Pulmonary artery endothelial cell (primary cell): ENCODE measurements at regions not wholly inside any gene's neighbourhood (a gene's known extent, or its start where the extent isn't known, plus 50 kb on each side); places are given as distances from the start of the nearest gene placed in this dataset.
"Not testable (repeated sequence)": the region's sequence is repeated elsewhere in the genome, so short reads cannot be mapped to it uniquely, and the experiment has no call there.

Experiments
- DNase-seq: peaks from one replicate; pipeline ENCODE4 v3.0.0-alpha.2; 2011; ENCODE audit warnings: low read depth, low spot score

GRCh38 chr3:17840651-17841050 is 98.2 kb upstream of the TBC1D5 start:
- no peak for DNase-seq

DNA sequence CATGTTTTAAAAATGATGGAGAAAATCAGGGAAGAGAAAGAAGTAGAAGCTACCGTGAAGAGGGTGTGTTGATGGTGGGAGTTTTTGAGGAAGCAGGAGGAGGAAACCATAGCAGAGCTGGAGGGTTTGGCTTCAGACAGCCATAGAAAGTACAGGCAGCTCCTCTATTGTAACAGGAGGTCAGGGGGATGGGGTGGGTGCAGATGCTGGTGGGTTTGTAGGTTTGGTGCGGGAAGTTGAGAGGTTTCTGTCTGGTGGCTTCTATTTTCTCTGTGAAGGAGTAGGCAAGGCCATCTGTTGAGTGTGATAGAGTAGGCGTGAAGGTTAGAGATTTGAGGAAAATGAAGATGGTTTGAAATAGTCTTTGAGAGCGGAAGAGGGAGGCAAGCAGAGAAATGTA is 97.7 kb upstream of the TBC1D5 start:
- no peak for DNase-seq

DNA sequence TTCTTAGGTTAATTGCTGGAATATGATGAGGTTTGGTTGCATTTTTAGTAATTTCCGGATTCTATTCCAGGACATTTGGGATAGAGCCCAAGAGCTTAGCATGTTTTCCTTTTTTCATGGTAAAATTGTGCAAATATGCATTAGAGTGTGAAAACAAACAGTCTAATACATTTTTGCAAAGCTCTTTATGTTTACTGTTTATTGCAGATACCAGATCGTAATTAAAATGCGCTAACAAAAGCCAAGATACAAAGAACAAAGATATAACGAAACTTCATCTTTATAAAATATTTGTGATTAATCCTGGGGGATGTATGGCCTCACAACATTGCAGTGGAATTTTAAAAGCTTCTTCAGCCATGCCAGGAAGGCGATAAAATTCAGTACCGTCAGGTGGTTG is 94.5 kb upstream of the TBC1D5 start:
- no peak for DNase-seq

DNA sequence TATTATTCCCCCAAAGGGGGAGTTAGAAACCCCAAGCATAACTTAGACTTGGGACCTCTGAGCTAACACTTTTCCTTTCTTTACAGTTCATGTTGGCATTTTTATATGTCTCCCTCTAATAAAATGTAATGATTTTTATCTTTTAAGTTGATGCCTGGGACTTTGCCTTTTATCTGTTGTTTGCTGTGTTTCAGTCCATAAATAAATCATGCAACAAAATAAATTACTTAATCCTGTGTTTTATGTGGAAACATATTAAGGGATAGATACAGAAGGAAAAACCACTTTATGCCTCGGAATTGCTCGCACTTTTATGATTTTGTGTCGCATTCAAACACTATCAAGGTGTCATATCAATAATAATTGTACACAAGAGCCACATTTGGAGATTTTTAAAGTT is 93.7 kb upstream of the TBC1D5 start:
- no peak for DNase-seq

GRCh38 chr3:17833786-17834559 is 91.5 kb upstream of the TBC1D5 start:
- no peak for DNase-seq

- DNase-seq = no peak
These were observed 89.6 kb upstream of the TBC1D5 start for GRCh38 chr3:17832016-17832415.

DNA sequence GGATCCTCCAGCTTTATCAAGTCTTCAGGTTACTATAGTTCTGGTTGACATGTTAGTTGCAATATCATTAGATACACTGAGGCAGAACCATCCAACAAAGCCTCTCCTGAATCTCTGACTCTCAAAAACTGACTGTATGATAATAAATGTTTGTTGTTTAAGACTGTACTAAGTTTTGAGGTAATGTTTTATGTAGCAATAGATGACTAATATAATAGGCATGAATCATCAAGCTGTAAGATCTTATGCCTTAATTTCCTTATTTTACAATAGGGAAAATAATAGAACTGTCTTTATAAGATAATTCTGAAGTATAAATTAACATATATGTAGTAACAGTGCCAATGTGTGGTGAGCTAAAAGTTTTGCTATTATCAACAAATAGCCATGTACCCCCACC is 88.9 kb upstream of the TBC1D5 start:
- no peak for DNase-seq

DNA sequence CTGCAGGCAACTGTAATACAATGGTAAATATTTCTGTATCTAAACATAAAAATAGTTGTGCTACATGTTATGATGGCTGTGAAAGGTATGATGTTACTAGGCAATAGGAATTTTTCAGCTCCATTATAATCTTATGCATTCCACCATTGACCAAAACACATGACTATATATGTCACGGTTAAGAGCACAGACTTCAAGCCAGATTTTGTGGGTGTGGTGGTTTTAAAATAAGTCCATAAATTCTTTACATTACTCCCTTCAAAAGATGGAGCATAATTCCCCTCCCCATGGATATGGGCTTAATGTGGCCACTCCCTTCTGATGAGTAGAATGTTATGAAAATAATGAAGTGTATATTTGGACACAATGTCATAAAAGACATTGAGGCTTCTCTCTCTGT is 88.4 kb upstream of the TBC1D5 start:
- DNase-seq = no peak

DNA sequence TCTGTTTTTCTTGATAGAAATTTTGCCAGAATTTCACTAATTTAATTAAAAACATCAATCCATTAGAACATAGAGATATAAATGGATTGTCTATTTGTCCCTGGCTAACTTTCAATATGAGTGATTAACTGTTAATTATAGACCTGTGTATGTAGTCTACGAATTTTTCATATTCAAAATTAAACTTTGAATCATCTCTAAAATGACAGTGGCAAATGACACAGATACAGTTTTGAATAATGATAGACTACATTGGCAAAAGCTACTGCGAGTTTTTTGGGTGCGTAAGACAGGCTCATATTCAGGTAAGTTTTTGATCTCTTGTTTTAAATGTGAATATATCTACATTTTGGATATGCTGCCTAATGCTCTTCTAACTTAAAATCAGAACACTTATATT is 86.0 kb upstream of the TBC1D5 start:
- DNase-seq = no peak

DNA sequence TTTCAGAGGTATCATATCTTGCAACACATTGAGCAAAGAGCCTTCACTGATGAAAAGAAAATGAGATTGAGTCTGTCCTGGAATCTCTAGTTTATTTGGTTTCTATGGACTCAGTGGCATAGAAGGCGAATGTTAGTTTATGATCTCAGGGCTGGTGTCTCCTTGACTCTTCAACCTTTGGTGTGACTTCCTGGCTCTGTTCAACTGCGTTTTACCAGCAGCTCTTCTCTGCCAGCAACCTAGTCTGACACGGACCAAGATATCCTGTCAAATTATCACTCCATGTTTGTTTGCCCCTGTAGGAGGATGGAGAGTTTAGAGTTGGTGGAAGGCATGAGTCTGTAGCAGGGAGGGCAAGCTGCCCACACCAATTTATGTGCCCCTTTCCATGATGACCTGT is 82.9 kb upstream of the TBC1D5 start:
- no peak for DNase-seq

DNA sequence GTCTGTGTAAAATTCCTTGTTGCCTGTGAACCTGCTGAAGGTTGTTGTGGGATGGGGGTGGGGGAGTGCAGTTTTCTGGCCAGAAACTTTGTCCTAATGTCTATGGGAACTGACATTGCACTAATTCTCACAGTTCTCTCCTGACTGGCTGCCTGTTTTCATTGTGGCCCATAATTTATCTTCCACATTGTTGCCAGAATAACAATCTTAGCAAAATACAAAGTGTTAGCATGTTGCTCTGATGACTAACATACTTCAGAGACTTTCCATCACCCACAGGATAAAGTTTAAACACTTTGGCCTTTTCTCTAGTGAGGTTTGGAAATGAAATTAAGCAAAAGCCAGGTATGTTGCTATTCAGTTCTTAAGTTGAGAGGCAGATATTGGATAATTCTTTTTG is 81.4 kb upstream of the TBC1D5 start:
- no peak for DNase-seq

DNA sequence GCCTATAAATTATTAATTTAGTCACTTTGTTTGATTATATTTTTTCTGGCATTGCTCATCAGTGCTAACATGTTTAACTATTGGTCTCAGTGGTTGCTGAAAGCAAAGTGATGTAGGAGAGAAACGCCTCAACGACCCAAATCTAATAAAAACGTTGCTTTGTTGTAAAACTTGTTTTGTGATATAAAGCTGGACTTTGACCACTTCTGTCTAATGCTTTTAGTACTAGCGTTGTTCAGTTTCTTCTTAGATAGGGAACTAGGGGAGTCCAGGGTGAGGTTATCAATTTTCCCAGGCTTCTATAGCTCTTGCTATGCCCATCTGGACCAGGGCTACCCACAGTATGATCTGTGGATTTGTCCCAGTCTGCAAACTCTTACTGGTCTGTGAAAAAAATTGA is 80.6 kb upstream of the TBC1D5 start:
- no peak for DNase-seq

- DNase-seq = no peak
These were observed 78.3 kb upstream of the TBC1D5 start for GRCh38 chr3:17820704-17821103.

GRCh38 chr3:17820275-17820674 is 77.8 kb upstream of the TBC1D5 start:
- no peak for DNase-seq

- not testable (repeated sequence) for DNase-seq
These were observed 75.5 kb upstream of the TBC1D5 start for GRCh38 chr3:17817973-17818372.

DNA sequence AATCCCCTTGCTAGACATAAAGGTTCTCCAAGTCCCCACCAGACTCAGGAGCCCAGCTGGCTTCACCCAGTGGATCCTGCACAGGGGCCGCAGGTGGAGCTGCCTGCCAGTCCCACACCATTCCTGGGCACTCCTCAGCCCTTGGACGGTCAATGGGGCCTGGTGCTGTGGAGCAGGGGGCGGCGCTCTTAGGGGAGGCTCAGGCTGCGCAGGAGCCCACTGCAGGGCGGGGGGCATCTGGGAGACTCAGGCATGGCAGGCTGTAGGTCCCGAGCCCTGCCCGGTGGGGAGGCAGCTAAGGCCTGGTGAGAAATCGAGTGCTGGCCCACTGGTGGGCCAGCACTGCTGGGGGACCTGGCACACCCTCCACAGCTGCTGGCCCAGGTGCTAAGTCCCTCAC is 75.1 kb upstream of the TBC1D5 start:
- DNase-seq = no peak

DNA sequence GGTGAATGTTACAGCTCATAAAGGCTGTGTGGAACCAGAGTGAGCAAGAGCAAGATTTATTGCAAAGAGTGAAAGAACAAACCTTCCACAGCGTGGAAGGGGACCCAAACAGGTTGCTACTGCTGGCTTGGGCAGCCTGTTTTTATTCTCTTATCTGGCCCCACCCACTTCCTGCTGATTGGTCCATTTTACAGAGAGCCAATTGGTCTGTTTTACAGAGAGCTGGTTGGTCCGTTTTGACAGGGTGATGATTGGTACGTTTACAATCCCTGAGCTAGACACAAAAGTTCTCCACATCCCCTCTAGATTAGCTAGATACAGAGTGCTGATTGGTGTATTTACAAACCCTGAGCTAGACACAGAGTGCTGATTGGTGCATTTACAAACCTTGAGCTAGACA is 74.4 kb upstream of the TBC1D5 start:
- DNase-seq = not testable (repeated sequence)

DNA sequence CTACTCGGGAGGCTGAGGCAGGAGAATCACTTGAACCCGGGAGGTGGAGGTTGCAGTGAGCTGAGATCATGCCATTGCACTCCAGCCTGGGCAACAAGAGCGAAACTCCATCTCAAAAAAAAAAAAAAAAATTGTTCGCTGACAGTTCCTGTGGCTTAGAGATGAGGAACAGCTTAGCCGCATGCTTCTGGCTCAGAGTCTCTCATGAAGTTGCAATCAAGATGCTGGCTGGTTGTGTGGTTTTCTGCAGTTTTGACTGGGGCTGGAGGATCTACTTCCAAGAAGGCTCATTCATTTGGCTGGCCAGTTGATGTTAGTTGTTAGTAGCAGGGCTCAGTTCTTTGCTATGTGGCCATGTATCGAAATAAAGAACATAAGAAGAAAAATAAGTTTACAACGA is 69.9 kb upstream of the TBC1D5 start:
- not testable (repeated sequence) for DNase-seq

DNA sequence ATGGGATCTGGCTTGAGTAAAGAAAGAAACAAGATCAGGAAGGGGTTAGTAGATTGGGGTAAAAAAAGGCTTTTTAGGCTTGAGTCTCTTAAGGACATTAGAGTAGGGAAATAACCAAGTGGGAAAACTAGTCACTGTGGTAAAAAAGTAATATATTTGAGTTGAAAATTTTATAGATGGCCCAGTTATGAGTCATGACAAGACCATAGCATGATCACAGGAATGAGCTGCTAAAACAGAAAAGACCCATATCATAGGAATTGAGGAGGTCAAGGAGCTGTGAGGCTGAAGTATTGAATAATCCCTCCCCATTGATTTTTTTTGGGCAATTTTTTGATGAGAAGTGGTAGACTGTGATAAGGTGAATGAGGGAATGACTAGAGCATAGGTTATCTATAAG is 69.2 kb upstream of the TBC1D5 start:
- no peak for DNase-seq

GRCh38 chr3:17810759-17811158 is 68.3 kb upstream of the TBC1D5 start:
- no peak for DNase-seq

- DNase-seq = no peak
These were observed 66.6 kb upstream of the TBC1D5 start for GRCh38 chr3:17808994-17809393.

DNA sequence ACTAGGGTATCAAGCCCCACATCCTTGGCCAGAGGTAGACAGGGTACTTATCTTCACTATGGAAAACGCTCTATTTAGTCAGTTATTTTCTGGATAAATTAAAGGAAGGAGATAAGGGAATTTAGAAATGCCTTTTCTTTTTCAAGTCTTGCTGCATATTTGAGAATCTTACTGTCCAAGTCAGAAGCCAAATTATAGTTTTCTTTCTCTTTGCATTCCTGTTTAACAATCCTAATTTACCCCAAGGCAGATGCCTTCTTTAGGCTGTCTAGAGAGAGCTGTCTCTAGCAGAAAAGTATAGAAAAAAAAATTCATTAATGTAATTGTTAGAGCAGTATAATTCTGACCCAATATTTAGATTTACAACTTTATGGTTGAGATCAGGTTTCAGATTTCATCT is 64.4 kb upstream of the TBC1D5 start:
- DNase-seq = no peak

GRCh38 chr3:17806201-17806600 is 63.8 kb upstream of the TBC1D5 start:
- no peak for DNase-seq

GRCh38 chr3:17805461-17805940 is 63.1 kb upstream of the TBC1D5 start:
- no peak for DNase-seq
